Hypothalamus (tissue), 51 donors: ENCODE measurements at regions not wholly inside any gene's neighbourhood (a gene's known extent, or its start where the extent isn't known, plus 50 kb on each side); places are given as distances from the start of the nearest gene placed in this dataset.

ENCODE experiments used
- DNase-seq, 51 donors: peaks; one replicate each; lab custom pipeline; 2025; lab: John Stamatoyannopoulos, UW

DNA sequence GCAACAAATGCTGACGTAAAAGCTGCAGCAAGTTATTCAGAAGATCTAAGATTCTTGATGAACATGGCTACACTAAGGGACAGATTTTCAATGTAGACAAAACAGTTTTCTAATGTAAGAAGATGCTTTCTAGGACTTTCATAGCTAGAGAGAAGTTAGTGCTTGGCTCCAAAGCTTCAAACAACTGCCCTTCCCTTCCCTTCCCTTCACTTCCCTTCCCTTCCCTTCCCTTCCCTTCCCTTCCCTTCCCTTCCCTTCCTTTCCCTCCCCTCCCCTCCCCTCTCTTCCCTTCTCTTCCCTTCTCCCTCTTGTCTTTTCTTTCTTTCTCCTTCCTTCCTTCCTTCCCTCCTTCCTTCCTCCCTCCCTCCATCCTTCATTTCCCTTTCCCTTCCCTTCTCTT is 365.3 kb upstream of the ADGRL4 start:
- DNase-seq = no peak

- no peak for DNase-seq
Measured at GRCh38 chr1:79369091-79369490, 362.6 kb upstream of the ADGRL4 start.

GRCh38 chr1:79364896-79365295 is 358.4 kb upstream of the ADGRL4 start:
- no peak for DNase-seq

- no peak for DNase-seq
Measured at GRCh38 chr1:79363430-79363829, 356.9 kb upstream of the ADGRL4 start.

GRCh38 chr1:79362470-79362869 is 355.9 kb upstream of the ADGRL4 start:
- no peak for DNase-seq

DNA sequence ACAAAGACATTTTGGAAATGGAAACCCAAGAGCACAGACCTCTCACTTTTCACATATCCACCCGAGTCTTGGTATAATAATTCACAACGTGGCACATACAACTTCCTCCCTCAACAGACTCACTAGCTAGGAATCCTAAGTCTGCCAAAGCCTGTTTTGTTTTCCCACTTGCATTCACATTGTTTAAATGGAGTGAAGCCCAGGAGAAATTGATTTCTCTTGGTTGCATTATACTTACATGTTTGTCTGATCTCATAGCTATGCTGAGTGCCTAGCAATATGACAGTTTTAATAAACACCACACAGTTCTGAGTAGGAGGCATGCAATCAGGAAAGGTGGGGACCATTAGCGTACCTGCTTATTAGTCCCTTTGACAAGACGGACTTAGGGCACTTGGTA is 348.6 kb upstream of the ADGRL4 start:
- no peak for DNase-seq

DNA sequence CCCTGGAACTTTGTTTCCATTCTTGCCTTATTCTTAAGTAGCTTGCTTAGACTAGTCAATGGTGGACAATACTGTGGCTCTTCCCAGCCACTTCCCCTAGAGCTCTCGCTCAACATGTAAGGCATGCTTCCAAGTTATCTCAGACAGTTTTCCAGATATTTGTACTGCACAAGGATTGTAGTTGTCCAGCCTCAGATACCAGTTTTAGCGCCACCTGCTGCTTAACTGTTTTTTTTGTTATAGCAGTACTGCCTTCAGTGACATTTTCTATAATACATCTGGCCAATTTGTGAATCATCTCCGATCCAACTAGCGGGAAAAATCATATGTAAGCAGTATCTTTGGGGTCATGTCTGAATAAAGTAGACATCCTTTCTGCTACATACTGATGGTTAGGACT is 346.7 kb upstream of the ADGRL4 start:
- DNase-seq = peak in 4 of 51 donors; percentile 1 to 33 (median 4)

DNA sequence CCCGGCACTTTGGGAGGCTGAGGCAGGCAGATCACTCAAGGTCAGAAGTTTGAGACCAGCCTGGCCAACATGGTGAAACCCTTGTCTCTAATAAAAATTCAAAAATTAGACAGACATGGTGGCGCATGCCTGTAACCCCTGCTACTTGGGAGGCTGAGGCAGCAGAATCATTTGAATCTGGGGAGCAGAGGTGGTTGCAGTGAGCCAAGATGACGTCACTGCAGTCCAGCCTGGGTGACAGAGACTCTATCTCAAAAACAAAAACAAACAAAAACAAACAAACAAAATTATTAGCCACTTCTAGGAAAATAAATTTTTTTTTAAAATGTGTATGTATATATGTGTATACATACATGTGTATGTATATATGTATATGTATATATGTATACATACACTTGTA is 320.3 kb upstream of the ADGRL4 start:
- no peak for DNase-seq

GRCh38 chr1:79325705-79326104 is 319.2 kb upstream of the ADGRL4 start:
- no peak for DNase-seq

DNA sequence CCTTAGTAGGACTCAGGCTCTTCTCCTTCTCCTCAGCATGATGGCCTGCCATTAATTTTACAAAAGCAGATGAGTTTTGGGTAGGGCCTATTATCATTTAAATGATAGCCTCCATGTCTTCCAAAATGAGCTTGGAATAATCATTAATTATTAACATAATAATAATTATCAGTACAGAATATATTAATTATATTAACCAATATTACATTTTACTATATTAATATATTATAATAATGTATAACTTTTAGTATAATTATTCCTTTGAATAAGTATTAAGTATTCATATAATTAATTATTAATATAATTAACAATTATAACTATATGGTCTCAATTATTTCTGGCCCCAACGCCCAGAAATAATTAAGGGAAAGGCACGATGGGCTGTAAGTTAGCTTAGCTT is 318.6 kb upstream of the ADGRL4 start:
- no peak for DNase-seq

DNA sequence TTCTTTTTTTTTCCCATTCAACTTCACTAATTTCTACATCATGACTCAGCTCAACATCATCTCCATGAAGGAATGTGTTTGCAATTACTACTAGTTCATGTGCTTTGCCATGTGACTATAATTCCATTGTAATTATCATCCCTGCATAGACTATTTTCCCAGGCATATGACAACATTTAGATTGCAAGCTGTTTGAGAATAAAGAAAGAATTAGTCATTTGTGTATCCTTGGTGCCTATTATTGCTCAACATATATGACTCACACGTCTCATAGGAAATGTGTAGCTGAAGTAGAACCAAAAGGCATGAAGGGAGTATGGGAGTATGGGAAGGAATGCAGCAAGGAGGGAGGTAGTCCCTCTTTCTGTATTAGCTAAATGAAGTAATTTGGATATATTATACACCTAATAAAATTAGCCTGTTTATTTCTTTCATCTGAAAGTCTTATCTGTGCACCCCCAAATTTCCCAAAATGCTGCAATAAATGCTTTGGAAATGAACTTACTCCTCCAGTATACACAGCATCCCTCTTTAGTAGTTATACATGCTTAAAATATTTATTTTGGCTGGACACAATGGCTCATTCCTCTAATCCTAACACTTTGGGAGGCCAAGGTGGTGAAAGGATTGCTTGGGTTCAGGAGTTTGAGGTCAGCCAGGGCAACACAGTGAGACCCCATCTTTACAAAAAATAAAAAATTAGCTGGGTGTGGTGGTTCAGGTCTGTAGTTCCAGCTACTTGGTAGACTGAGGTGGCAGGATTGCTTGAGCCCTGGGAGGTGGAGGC is 316.9 kb upstream of the ADGRL4 start:
- no peak for DNase-seq

DNA sequence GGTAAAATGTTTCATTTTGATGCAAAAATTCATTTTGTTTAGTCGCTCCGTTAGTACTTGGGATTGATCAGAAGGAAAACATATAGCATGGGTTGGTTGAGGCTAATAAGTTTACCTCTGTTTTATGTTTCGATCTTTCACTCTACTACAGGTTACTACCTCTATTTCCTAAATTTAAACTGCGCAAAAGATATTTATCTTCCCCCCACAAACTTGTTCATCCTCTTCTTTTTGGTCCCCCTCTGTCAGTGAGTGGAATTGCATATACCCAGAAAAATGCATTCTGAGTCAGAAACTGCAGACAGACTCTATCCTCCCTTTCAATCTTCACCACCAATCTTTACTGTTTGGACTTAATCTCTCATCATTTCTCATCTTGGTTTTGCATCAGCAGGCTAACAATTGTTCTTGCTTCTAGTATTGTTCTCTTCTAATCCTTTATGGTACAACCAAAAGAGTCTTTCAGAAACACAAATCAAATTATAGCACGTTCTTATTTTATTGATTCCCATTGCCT is 316.0 kb upstream of the ADGRL4 start:
- DNase-seq = no peak

DNA sequence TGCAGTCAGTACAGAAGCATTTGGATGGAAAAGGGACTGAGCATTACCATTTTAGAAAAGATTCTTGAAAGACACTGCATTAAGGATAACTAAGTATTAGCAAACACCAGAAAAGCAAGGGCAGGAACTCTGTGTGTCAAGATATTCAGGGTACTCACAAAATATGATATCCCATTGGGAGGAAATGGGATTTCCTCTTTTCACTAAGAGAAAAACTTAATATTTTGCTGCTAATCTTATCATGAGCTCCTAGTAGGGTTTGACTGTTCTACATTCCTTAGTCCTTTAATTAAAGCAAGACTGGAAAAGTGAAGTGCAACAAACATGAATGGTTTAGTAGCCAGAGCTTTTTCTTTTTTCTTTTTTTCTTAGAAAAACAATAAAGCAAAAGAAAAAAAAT is 305.9 kb upstream of the ADGRL4 start:
- no peak for DNase-seq

- DNase-seq = no peak
Measured at GRCh38 chr1:79310609-79311008, 304.1 kb upstream of the ADGRL4 start.

- DNase-seq = no peak
Measured at GRCh38 chr1:79304131-79304530, 297.6 kb upstream of the ADGRL4 start.

- DNase-seq = no peak
Measured at GRCh38 chr1:79303040-79303439, 296.5 kb upstream of the ADGRL4 start.

GRCh38 chr1:79302380-79302930 is 295.9 kb upstream of the ADGRL4 start:
- DNase-seq = no peak

DNA sequence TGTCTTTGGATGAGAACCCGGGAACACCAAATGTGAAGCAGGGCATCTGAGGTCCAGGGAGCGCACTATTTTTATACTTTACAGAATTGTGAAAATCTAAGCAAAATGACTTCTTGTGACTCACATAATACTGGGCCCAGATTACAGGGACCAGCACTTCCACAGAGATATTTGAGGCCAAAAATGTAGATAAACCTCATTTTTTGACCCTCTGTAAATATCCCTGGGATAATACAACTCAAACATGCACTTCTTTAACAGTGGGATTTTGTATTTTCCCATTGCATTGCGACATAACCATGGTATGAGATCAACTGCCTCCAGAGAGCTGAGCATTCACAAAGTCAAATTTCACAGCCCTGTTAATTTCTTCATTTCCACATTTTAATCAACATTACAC is 289.4 kb upstream of the ADGRL4 start:
- DNase-seq = no peak

GRCh38 chr1:79293611-79294010 is 287.1 kb upstream of the ADGRL4 start:
- DNase-seq = no peak

GRCh38 chr1:79290927-79291474 is 284.5 kb upstream of the ADGRL4 start:
- DNase-seq = no peak

DNA sequence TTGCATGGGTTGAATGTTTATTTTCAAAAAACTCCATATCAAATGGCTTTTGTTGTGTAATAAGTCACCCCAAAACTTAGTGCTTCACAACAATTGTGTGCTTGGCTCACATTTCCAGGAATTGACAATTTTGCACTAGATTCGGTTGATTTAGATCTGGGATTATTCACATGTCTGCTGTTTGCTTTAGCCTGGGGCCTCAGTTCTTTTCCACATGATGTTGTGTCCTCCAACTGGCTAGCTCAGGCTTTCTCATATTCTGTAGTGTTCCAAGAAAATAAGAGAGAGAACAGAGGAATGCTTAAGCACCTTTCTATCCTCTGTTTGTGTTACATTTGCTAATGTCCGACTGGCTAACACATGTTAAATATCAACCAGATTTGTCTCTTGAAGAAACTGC is 281.5 kb upstream of the ADGRL4 start:
- DNase-seq = no peak

DNA sequence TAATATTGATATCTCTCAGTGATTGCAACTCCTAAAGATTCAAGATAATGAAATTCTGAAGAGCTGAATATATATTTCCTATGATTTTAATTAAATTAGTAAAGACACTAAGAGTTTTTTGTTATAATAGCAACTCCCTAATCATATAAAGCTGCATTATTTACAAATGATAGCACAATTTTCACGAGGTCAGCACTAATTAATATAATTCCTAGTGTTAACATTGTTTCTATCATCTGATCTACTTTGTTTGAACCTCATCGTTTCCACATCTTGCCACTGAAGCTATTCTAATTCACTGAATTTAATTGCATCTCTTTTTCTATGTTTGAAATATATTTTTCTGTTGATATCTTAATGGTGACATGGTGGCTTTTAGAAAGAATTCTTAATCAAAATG is 279.1 kb upstream of the ADGRL4 start:
- DNase-seq = no peak
